Karpas-422 (cell line): ENCODE measurements at regions not wholly inside any gene's neighbourhood (a gene's known extent, or its start where the extent isn't known, plus 50 kb on each side); places are given as distances from the start of the nearest gene placed in this dataset.
"Not testable (repeated sequence)": the region's sequence is repeated elsewhere in the genome, so short reads cannot be mapped to it uniquely, and the experiment has no call there.

Experiments
- DNase-seq: peaks from one replicate; pipeline ENCODE4 v3.0.0-alpha.2; 2015
- H2AFZ ChIP-seq: fragments of 200-600 bp; sonication (generic); 2 replicates; pipeline ENCODE4 v1.6.1; 2014; ENCODE audit warnings: antibody characterized with exemption, low read length, mixed read lengths
- H3K27ac ChIP-seq: fragments of 200-600 bp; sonication (generic); 2 replicates; pipeline ENCODE4 v1.5.1; 2014; ENCODE audit warnings: mild to moderate bottlenecking, low read length, moderate library complexity
- H3K27me3 ChIP-seq: fragments of 200-600 bp; sonication (generic); 2 replicates; pipeline ENCODE4 v1.6.1; 2014; ENCODE audit warnings: low read length, mixed read lengths
- H3K36me3 ChIP-seq: fragments of 200-600 bp; sonication (generic); 2 replicates; pipeline ENCODE4 v1.6.1; 2014; ENCODE audit warnings: low read length, mixed read lengths; ENCODE audit not compliant: insufficient read depth
- H3K4me1 ChIP-seq: fragments of 200-600 bp; sonication (generic); 2 replicates; pipeline ENCODE4 v1.6.1; 2014; ENCODE audit warnings: mild to moderate bottlenecking, low read length, mixed read lengths
- H3K4me2 ChIP-seq: fragments of 200-600 bp; sonication (generic); 2 replicates; pipeline ENCODE4 v1.6.1; 2014; ENCODE audit warnings: low read length, low read depth, mild to moderate bottlenecking; ENCODE audit not compliant: poor library complexity, severe bottlenecking
- H3K4me3 ChIP-seq: fragments of 200-600 bp; sonication (generic); 2 replicates; pipeline ENCODE4 v1.5.1; 2014; ENCODE audit warnings: mild to moderate bottlenecking, antibody characterized with exemption, low read length, mixed read lengths
- H3K79me2 ChIP-seq: fragments of 200-600 bp; sonication (generic); 2 replicates; pipeline ENCODE4 v1.6.1; 2014; ENCODE audit warnings: mild to moderate bottlenecking, low read length, mixed read lengths
- H3K9ac ChIP-seq: fragments of 200-600 bp; sonication (generic); 2 replicates; pipeline ENCODE4 v1.6.0; 2014; ENCODE audit warnings: low read length
- H3K9me2 ChIP-seq: fragments of 200-600 bp; sonication (generic), shearing (Covaris generic); replicated peaks from 2 replicates; pipeline ENCODE4 v1.6.0; 2014; ENCODE audit warnings: mild to moderate bottlenecking, low read length, moderate library complexity; ENCODE audit not compliant: insufficient read depth
- H3K9me3 ChIP-seq: fragments of 300-700, 200-600 bp; sonication (generic); 2 replicates; pipeline ENCODE4 v1.6.1; 2014; ENCODE audit warnings: low read length, mixed read lengths
- H4K20me1 ChIP-seq: fragments of 200-600 bp; sonication (generic); 2 replicates; pipeline ENCODE4 v1.6.1; 2014; ENCODE audit warnings: mild to moderate bottlenecking, antibody characterized with exemption, low read length, low read depth; ENCODE audit not compliant: insufficient read depth

GRCh38 chr1:115439520-115439919, 101.5 kb upstream of the NGF start:
- not testable (repeated sequence) for H3K4me1 ChIP-seq, H3K9me2 ChIP-seq, H3K27ac ChIP-seq, DNase-seq, H3K36me3 ChIP-seq, H4K20me1 ChIP-seq, H3K9ac ChIP-seq, H2AFZ ChIP-seq, H3K4me3 ChIP-seq, H3K79me2 ChIP-seq, H3K27me3 ChIP-seq, H3K9me3 ChIP-seq, H3K4me2 ChIP-seq

GRCh38 chr1:115437196-115437595, 99.1 kb upstream of the NGF start:
- no peak overlapping the region for H3K4me3 ChIP-seq
- no peaks in the 10 kb centered on the region for H4K20me1 ChIP-seq
- H3K27me3 ChIP-seq: no peaks in the 10 kb centered on the region
- no peak overlapping the region for H3K9ac ChIP-seq
- H2AFZ ChIP-seq: no peak overlapping the region
- H3K36me3 ChIP-seq: no peaks in the 10 kb centered on the region
- no peaks in the 10 kb centered on the region for H3K9me3 ChIP-seq
- H3K9me2 ChIP-seq: no peaks in the 10 kb centered on the region
- H3K27ac ChIP-seq: no peak overlapping the region
- DNase-seq: no peak
- no peak overlapping the region for H3K4me2 ChIP-seq
- H3K4me1 ChIP-seq: no peaks in the 10 kb centered on the region
- H3K79me2 ChIP-seq: no peaks in the 10 kb centered on the region

- no peak overlapping the region for H3K4me2 ChIP-seq
These were observed 98.5 kb upstream of the NGF start for GRCh38 chr1:115436596-115436995.

GRCh38 chr1:115433483-115433882, 95.4 kb upstream of the NGF start:
- no peak overlapping the region for H3K27ac ChIP-seq
- H4K20me1 ChIP-seq: no peaks in the 10 kb centered on the region
- no peak overlapping the region for H3K4me3 ChIP-seq
- H2AFZ ChIP-seq: no peak overlapping the region
- no peaks in the 10 kb centered on the region for H3K27me3 ChIP-seq
- no peak overlapping the region for H3K4me2 ChIP-seq
- no peak for DNase-seq
- H3K9me2 ChIP-seq: no peaks in the 10 kb centered on the region
- no peaks in the 10 kb centered on the region for H3K79me2 ChIP-seq
- no peaks in the 10 kb centered on the region for H3K9me3 ChIP-seq
- H3K4me1 ChIP-seq: no peaks in the 10 kb centered on the region
- no peak overlapping the region for H3K9ac ChIP-seq
- H3K36me3 ChIP-seq: no peaks in the 10 kb centered on the region

More at GRCh38 chr1:115436596-115436995, 98.5 kb upstream of the NGF start:
- H3K9ac ChIP-seq: no peak overlapping the region
- no peaks in the 10 kb centered on the region for H4K20me1 ChIP-seq
- H3K27me3 ChIP-seq: no peaks in the 10 kb centered on the region
- no peak overlapping the region for H3K27ac ChIP-seq
- H3K9me3 ChIP-seq: no peaks in the 10 kb centered on the region
- no peaks in the 10 kb centered on the region for H3K79me2 ChIP-seq
- no peak for DNase-seq
- H3K36me3 ChIP-seq: no peaks in the 10 kb centered on the region
- no peak overlapping the region for H2AFZ ChIP-seq
- no peak overlapping the region for H3K4me3 ChIP-seq
- no peaks in the 10 kb centered on the region for H3K9me2 ChIP-seq
- H3K4me1 ChIP-seq: no peaks in the 10 kb centered on the region

- H3K79me2 ChIP-seq: no peaks in the 10 kb centered on the region
- H3K36me3 ChIP-seq: no peaks in the 10 kb centered on the region
- no peak overlapping the region for H3K4me3 ChIP-seq
- H3K27me3 ChIP-seq: no peaks in the 10 kb centered on the region
- no peaks in the 10 kb centered on the region for H4K20me1 ChIP-seq
- no peak overlapping the region for H3K27ac ChIP-seq
- no peak for DNase-seq
- H3K4me2 ChIP-seq: no peak overlapping the region
- H3K9me2 ChIP-seq: no peaks in the 10 kb centered on the region
- no peak overlapping the region for H2AFZ ChIP-seq
- H3K4me1 ChIP-seq: no peaks in the 10 kb centered on the region
- no peaks in the 10 kb centered on the region for H3K9me3 ChIP-seq
- no peak overlapping the region for H3K9ac ChIP-seq
These were observed 94.0 kb upstream of the NGF start for GRCh38 chr1:115432061-115432460.

- Histone ChIP-seq H3K27ac (no peak overlapping the region), H3K4me3 (no peak overlapping the region), H3K79me2 (no peaks in the 10 kb centered on the region), H3K9me2 (no peaks in the 10 kb centered on the region), H4K20me1 (no peaks in the 10 kb centered on the region), H3K9ac (no peak overlapping the region), H3K4me2 (no peak overlapping the region), H3K27me3 (no peaks in the 10 kb centered on the region), H3K9me3 (no peaks in the 10 kb centered on the region), H3K36me3 (no peaks in the 10 kb centered on the region), H2AFZ (no peak overlapping the region), H3K4me1 (no peaks in the 10 kb centered on the region)
- DNase-seq: no peak
These were observed 92.6 kb upstream of the NGF start for GRCh38 chr1:115430441-115431158.

GRCh38 chr1:115429884-115430283, 91.8 kb upstream of the NGF start:
- Histone ChIP-seq H3K9me3 (no peaks in the 10 kb centered on the region), H3K27me3 (no peaks in the 10 kb centered on the region), H2AFZ (no peak overlapping the region), H3K27ac (no peak overlapping the region), H3K4me1 (no peaks in the 10 kb centered on the region), H4K20me1 (no peaks in the 10 kb centered on the region), H3K79me2 (no peaks in the 10 kb centered on the region), H3K36me3 (no peaks in the 10 kb centered on the region), H3K9me2 (no peaks in the 10 kb centered on the region), H3K4me2 (no peak overlapping the region), H3K9ac (no peak overlapping the region), H3K4me3 (no peak overlapping the region)
- no peak for DNase-seq

- Histone ChIP-seq H3K9me2 (no peaks in the 10 kb centered on the region), H4K20me1 (no peaks in the 10 kb centered on the region), H3K9ac (no peak overlapping the region), H3K79me2 (no peaks in the 10 kb centered on the region), H3K4me3 (no peak overlapping the region), H3K4me2 (no peak overlapping the region), H3K4me1 (no peaks in the 10 kb centered on the region), H3K27ac (no peak overlapping the region), H3K9me3 (no peaks in the 10 kb centered on the region), H2AFZ (no peak overlapping the region), H3K27me3 (no peaks in the 10 kb centered on the region), H3K36me3 (no peaks in the 10 kb centered on the region)
- DNase-seq: no peak
These were observed 91.2 kb upstream of the NGF start for GRCh38 chr1:115429241-115429640.
